GM12878 (cell line): ENCODE measurements at regions not wholly inside any gene's neighbourhood (a gene's known extent, or its start where the extent isn't known, plus 50 kb on each side); places are given as distances from the start of the nearest gene placed in this dataset.
A peak's percentile ranks its signal among the peaks of the same experiment; 100 is the strongest.

Experiments
- FOXK2 ChIP-seq: fragments of 450-650 bp; IDR thresholded peaks from 2 replicates; pipeline ENCODE4 v1.6.1; 2017; ENCODE audit warnings: mild to moderate bottlenecking, moderate library complexity
- FOXM1 ChIP-seq: IDR thresholded peaks from 2 replicates; pipeline ENCODE4 v1.6.1; 2012; ENCODE audit warnings: low read depth, mild to moderate bottlenecking, inconsistent platforms, low read length, moderate library complexity
- GABPA ChIP-seq: IDR thresholded peaks from 2 replicates; pipeline ENCODE4 v1.6.1; 2014; ENCODE audit warnings: antibody characterized with exemption, low read depth, mild to moderate bottlenecking, inconsistent platforms
- HDGF ChIP-seq: fragments of 450-650 bp; IDR thresholded peaks from 2 replicates; pipeline ENCODE4 v1.6.1; 2016; ENCODE audit warnings: antibody characterized with exemption
- IRF4 ChIP-seq: IDR thresholded peaks from 2 replicates; pipeline ENCODE4 v1.6.1; 2011; ENCODE audit warnings: low read depth, low read length
- JUND ChIP-seq: IDR thresholded peaks from 2 replicates; pipeline ENCODE4 v1.6.1; 2012; ENCODE audit warnings: low read depth, mild to moderate bottlenecking, low read length, improper control_type of control experiment, moderate library complexity
- KAT2A ChIP-seq: conservative IDR thresholded peaks from 2 replicates; pipeline ENCODE4 v1.6.1; 2011; ENCODE audit warnings: low read depth, low read length; ENCODE audit not compliant: control insufficient read depth
- MYC ChIP-seq: IDR thresholded peaks from 2 replicates; pipeline ENCODE4 v1.6.1; 2011; ENCODE audit warnings: mild to moderate bottlenecking, low read length, moderate library complexity, inconsistent platforms; ENCODE audit not compliant: insufficient read depth, insufficient replicate concordance, insufficient read length, severe bottlenecking
- NFYB ChIP-seq: IDR thresholded peaks from 2 replicates; pipeline ENCODE4 v1.6.1; 2011; ENCODE audit warnings: low read depth, mild to moderate bottlenecking, low read length, improper control_type of control experiment, moderate library complexity; ENCODE audit not compliant: insufficient read depth
- PAX8 ChIP-seq: fragments of 450-650 bp; IDR thresholded peaks from 2 replicates; pipeline ENCODE4 v1.6.1; 2017; ENCODE audit warnings: mild to moderate bottlenecking, moderate library complexity
- POLR2A ChIP-seq: IDR thresholded peaks from 2 replicates; pipeline ENCODE4 v1.6.1; 2011; ENCODE audit warnings: low read depth, mild to moderate bottlenecking, low read length
- RAD21 ChIP-seq: IDR thresholded peaks from 2 replicates; pipeline ENCODE4 v1.6.1; 2011; ENCODE audit warnings: mild to moderate bottlenecking, low read depth, low read length, moderate library complexity; ENCODE audit not compliant: insufficient read depth
- RAD51 ChIP-seq: fragments of 450-650 bp; IDR thresholded peaks from 2 replicates; pipeline ENCODE4 v1.6.1; 2016; ENCODE audit warnings: moderate library complexity, mild to moderate bottlenecking, inconsistent platforms
- RBBP5 ChIP-seq: fragments of 200-600 bp; sonication (generic); conservative IDR thresholded peaks from 2 replicates; pipeline ENCODE4 v1.6.1; 2016
- SIN3A ChIP-seq: IDR thresholded peaks from 2 replicates; pipeline ENCODE4 v1.6.1; 2012; ENCODE audit warnings: low read depth, low read length, improper control_type of control experiment
- SMC3 ChIP-seq: IDR thresholded peaks from 2 replicates; pipeline ENCODE4 v1.6.1; 2011; ENCODE audit warnings: low read length, improper control_type of control experiment, borderline replicate concordance
- SREBF1 ChIP-seq: IDR thresholded peaks from 2 replicates; pipeline ENCODE4 v1.6.1; 2012; ENCODE audit warnings: mild to moderate bottlenecking, low read length
- SREBF2 ChIP-seq: IDR thresholded peaks from 2 replicates; pipeline ENCODE4 v1.6.1; 2012; ENCODE audit warnings: mild to moderate bottlenecking, low read length
- STAT1 ChIP-seq: fragments of 450-650 bp; conservative IDR thresholded peaks from 2 replicates; pipeline ENCODE4 v1.6.1; 2014; ENCODE audit warnings: antibody characterized with exemption, mild to moderate bottlenecking
- TBL1XR1 ChIP-seq: IDR thresholded peaks from 2 replicates; pipeline ENCODE4 v1.6.1; 2012; ENCODE audit warnings: low read depth, low read length, improper control_type of control experiment
- TCF12 ChIP-seq: IDR thresholded peaks from 2 replicates; pipeline ENCODE4 v1.6.1; 2011; ENCODE audit warnings: low read depth, mild to moderate bottlenecking, low read length
- ZSCAN29 ChIP-seq: fragments of 450-650 bp; IDR thresholded peaks from 2 replicates; pipeline ENCODE4 v1.6.1; 2017; ENCODE audit warnings: mild to moderate bottlenecking, moderate library complexity
- TF ChIP-seq, protein P1 (sequence below): IDR thresholded peaks from 2 replicates; pipeline ENCODE4 v1.6.1; 2012; ENCODE audit warnings: low read depth, low read length, improper control_type of control experiment
- TF ChIP-seq, protein P2 (sequence below): fragments of 450-650 bp; IDR thresholded peaks from 2 replicates; pipeline ENCODE4 v1.6.1; 2016; ENCODE audit warnings: mild to moderate bottlenecking
- TF ChIP-seq, protein P3 (sequence below): fragments of 450-650 bp; IDR thresholded peaks from 2 replicates; pipeline ENCODE4 v1.6.1; 2016; ENCODE audit warnings: mild to moderate bottlenecking
- TF ChIP-seq, protein P4 (sequence below): fragments of 450-650 bp; IDR thresholded peaks from 2 replicates; pipeline ENCODE4 v1.6.1; 2017; ENCODE audit warnings: low read depth, mild to moderate bottlenecking, moderate library complexity
- TF ChIP-seq, protein P5 (sequence below): IDR thresholded peaks from 2 replicates; pipeline ENCODE4 v1.6.1; 2011; ENCODE audit warnings: borderline replicate concordance, low read depth, mild to moderate bottlenecking, moderate library complexity, low read length; ENCODE audit not compliant: insufficient read depth, poor library complexity, severe bottlenecking

DNA sequence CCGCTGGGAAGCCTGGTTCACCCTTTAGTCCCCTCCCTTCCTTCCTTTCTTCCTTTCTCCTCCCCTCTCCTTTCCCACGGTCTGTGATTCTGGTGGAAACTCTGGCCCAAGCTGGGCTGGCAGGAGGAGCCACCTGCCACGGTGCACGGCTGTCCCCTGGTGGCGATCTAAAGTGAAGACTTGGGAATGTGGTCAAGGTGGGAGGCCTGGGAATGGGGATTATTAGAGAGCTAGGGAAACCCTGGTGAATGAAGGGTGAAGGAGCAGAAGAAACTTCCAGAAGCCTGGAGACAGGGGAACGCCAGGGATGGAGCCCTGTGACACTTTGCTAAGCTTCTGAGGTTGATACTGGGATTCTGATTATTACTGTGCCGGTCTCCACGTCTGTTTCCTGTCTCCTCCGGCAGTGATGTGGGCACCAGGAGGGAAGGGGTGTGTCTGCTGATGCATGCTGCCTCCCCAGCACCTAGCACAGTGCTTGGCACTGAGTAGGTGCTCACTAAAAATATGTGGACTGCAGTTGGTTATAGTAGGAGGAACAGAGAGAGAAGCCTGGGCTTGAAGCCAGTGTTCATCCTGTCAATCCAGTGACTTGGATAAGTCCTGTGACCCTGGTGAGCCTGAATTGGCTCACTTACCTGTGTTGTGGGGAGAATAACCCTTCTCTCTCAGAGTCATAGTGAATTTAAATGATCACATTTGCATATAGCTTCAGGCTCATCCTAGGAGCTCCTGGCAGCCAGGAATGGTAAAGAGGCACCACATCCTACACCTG is 71.2 kb upstream of the NBPF3 start (continued):
- TF ChIP-seq, protein P1, sequence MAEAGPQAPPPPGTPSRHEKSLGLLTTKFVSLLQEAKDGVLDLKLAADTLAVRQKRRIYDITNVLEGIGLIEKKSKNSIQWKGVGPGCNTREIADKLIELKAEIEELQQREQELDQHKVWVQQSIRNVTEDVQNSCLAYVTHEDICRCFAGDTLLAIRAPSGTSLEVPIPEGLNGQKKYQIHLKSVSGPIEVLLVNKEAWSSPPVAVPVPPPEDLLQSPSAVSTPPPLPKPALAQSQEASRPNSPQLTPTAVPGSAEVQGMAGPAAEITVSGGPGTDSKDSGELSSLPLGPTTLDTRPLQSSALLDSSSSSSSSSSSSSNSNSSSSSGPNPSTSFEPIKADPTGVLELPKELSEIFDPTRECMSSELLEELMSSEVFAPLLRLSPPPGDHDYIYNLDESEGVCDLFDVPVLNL: no peak
- TF ChIP-seq NFYB (no peak), SMC3 (peak; percentile 100), RAD21 (peak; percentile 100), RAD51 (no peak), STAT1 (no peak), SREBF2 (no peak), TBL1XR1 (no peak), HDGF (no peak), GABPA (no peak), MYC (no peak), FOXK2 (no peak), JUND (no peak), KAT2A (no peak), SREBF1 (no peak), RBBP5 (no peak), PAX8 (no peak), ZSCAN29 (no peak), SIN3A (no peak), FOXM1 (peak; percentile 68; the same call in 1 of the 2 replicates), TCF12 (no peak), IRF4 (no peak), POLR2A (no peak)
- TF ChIP-seq, protein P2, sequence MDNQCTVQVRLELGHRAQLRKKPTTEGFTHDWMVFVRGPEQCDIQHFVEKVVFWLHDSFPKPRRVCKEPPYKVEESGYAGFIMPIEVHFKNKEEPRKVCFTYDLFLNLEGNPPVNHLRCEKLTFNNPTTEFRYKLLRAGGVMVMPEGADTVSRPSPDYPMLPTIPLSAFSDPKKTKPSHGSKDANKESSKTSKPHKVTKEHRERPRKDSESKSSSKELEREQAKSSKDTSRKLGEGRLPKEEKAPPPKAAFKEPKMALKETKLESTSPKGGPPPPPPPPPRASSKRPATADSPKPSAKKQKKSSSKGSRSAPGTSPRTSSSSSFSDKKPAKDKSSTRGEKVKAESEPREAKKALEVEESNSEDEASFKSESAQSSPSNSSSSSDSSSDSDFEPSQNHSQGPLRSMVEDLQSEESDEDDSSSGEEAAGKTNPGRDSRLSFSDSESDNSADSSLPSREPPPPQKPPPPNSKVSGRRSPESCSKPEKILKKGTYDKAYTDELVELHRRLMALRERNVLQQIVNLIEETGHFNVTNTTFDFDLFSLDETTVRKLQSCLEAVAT: 0 out of 2 replicates have a peak, but pooled peaks have one; percentile 46
- TF ChIP-seq, protein P3, sequence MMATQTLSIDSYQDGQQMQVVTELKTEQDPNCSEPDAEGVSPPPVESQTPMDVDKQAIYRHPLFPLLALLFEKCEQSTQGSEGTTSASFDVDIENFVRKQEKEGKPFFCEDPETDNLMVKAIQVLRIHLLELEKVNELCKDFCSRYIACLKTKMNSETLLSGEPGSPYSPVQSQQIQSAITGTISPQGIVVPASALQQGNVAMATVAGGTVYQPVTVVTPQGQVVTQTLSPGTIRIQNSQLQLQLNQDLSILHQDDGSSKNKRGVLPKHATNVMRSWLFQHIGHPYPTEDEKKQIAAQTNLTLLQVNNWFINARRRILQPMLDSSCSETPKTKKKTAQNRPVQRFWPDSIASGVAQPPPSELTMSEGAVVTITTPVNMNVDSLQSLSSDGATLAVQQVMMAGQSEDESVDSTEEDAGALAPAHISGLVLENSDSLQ: no peak
- TF ChIP-seq, protein P4, sequence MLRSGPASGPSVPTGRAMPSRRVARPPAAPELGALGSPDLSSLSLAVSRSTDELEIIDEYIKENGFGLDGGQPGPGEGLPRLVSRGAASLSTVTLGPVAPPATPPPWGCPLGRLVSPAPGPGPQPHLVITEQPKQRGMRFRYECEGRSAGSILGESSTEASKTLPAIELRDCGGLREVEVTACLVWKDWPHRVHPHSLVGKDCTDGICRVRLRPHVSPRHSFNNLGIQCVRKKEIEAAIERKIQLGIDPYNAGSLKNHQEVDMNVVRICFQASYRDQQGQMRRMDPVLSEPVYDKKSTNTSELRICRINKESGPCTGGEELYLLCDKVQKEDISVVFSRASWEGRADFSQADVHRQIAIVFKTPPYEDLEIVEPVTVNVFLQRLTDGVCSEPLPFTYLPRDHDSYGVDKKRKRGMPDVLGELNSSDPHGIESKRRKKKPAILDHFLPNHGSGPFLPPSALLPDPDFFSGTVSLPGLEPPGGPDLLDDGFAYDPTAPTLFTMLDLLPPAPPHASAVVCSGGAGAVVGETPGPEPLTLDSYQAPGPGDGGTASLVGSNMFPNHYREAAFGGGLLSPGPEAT: peak; percentile 45; the same call in 1 of the 2 replicates
- TF ChIP-seq, protein P5, sequence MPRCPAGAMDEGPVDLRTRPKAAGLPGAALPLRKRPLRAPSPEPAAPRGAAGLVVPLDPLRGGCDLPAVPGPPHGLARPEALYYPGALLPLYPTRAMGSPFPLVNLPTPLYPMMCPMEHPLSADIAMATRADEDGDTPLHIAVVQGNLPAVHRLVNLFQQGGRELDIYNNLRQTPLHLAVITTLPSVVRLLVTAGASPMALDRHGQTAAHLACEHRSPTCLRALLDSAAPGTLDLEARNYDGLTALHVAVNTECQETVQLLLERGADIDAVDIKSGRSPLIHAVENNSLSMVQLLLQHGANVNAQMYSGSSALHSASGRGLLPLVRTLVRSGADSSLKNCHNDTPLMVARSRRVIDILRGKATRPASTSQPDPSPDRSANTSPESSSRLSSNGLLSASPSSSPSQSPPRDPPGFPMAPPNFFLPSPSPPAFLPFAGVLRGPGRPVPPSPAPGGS: no peak
